Neural progenitor cell (in vitro differentiated cells): ENCODE measurements at regions not wholly inside any gene's neighbourhood (a gene's known extent, or its start where the extent isn't known, plus 50 kb on each side); places are given as distances from the start of the nearest gene placed in this dataset.

Experiments used
- DNase-seq: peaks from one replicate; pipeline ENCODE4 v3.0.0-alpha.2; 2016; ENCODE audit warnings: low spot score
- H2AFZ ChIP-seq: fragments of 200-600 bp; sonication (generic); replicated peaks from 2 replicates; pipeline ENCODE4 v1.6.1; 2016; ENCODE audit warnings: antibody characterized with exemption
- H3F3A ChIP-seq: fragments of 200-600 bp; sonication (generic); 2 replicates; pipeline ENCODE4 v1.6.1; 2016; ENCODE audit warnings: antibody characterized with exemption, low read depth
- H3K27ac ChIP-seq: fragments of 200-600 bp; sonication (generic); 2 replicates; pipeline ENCODE4 v1.5.1; 2016; ENCODE audit warnings: mild to moderate bottlenecking
- H3K27me3 ChIP-seq: fragments of 200-600 bp; sonication (generic); 2 replicates; pipeline ENCODE4 v1.6.1; 2016; ENCODE audit warnings: mild to moderate bottlenecking, moderate library complexity
- H3K36me3 ChIP-seq: fragments of 200-600 bp; sonication (generic); 2 replicates; pipeline ENCODE4 v1.5.1; 2016
- H3K4me1 ChIP-seq: fragments of 200-600 bp; sonication (generic); 2 replicates; pipeline ENCODE4 v1.6.1; 2016; ENCODE audit warnings: mixed run types
- H3K4me2 ChIP-seq: fragments of 200-600 bp; sonication (generic); 2 replicates; pipeline ENCODE4 v1.6.1; 2016
- H3K4me3 ChIP-seq: fragments of 200-600 bp; sonication (generic); 2 replicates; pipeline ENCODE4 v1.5.1; 2016
- H3K79me2 ChIP-seq: fragments of 200-600 bp; sonication (generic); 2 replicates; pipeline ENCODE4 v1.6.1; 2016; ENCODE audit warnings: low read depth
- H3K9ac ChIP-seq: fragments of 200-600 bp; sonication (generic); 2 replicates; pipeline ENCODE4 v1.6.1; 2016
- H3K9me3 ChIP-seq: fragments of 200-600 bp; sonication (generic); 2 replicates; pipeline ENCODE4 v1.5.1; 2016; ENCODE audit warnings: low read depth
- H4K20me1 ChIP-seq: fragments of 200-600 bp; sonication (generic); 2 replicates; pipeline ENCODE4 v1.6.1; 2016; ENCODE audit warnings: low read depth
- H3K27ac Mint-ChIP-seq: 3 replicates; pipeline ENCODE4 v1.8.0; 2021; ENCODE audit warnings: mixed read lengths
- H3K27me3 Mint-ChIP-seq: 2 replicates; pipeline ENCODE4 v1.8.0; 2022; ENCODE audit warnings: low read depth, mild to moderate bottlenecking, inconsistent platforms, moderate library complexity, mixed read lengths; ENCODE audit not compliant: insufficient read depth
- H3K36me3 Mint-ChIP-seq: 3 replicates; pipeline ENCODE4 v1.8.0; 2021; ENCODE audit warnings: mixed read lengths
- H3K4me1 Mint-ChIP-seq: 3 replicates; pipeline ENCODE4 v1.8.0; 2021; ENCODE audit warnings: mixed read lengths
- H3K4me3 Mint-ChIP-seq: 3 replicates; pipeline ENCODE4 v1.8.0; 2021; ENCODE audit warnings: mild to moderate bottlenecking, moderate library complexity, mixed read lengths
- H3K9me3 Mint-ChIP-seq: 3 replicates; pipeline ENCODE4 v1.8.0; 2020; ENCODE audit warnings: mixed read lengths
- CTCF ChIP-seq: fragments of 200-600 bp; sonication (generic); IDR thresholded peaks from 2 replicates; pipeline ENCODE4 v1.5.1; 2017; ENCODE audit warnings: antibody characterized with exemption, mild to moderate bottlenecking
- EZH2 ChIP-seq: fragments of 200-600 bp; sonication (generic); IDR thresholded peaks from 2 replicates; pipeline ENCODE4 v1.6.1; 2017; ENCODE audit warnings: antibody characterized with exemption, mild to moderate bottlenecking, moderate library complexity
- EZH2phosphoT487 ChIP-seq: fragments of 200-600 bp; sonication (generic); IDR thresholded peaks from 2 replicates; pipeline ENCODE4 v1.6.1; 2017; ENCODE audit warnings: antibody characterized with exemption

GRCh38 chr21:24200052-24200451, 1407.2 kb downstream of the MRPL39 start:
- DNase-seq = no peak
- no peaks in the 10 kb centered on the region for H3K27me3 Mint-ChIP-seq
- no peak for TF ChIP-seq EZH2phosphoT487
- no peak for TF ChIP-seq EZH2
- TF ChIP-seq CTCF = no peak

GRCh38 chr21:24197923-24198322, 1409.4 kb downstream of the MRPL39 start:
- H3K4me2 ChIP-seq = no peak overlapping the region
- H3K79me2 ChIP-seq = no peaks in the 10 kb centered on the region
- H3K27ac ChIP-seq = no peak overlapping the region
- TF ChIP-seq CTCF (no peak), EZH2 (no peak), EZH2phosphoT487 (no peak)
- no peaks in the 10 kb centered on the region for H3K9me3 Mint-ChIP-seq
- H3K36me3 ChIP-seq = no peaks in the 10 kb centered on the region
- H3K27me3 ChIP-seq = no peaks in the 10 kb centered on the region
- no peaks in the 10 kb centered on the region for H4K20me1 ChIP-seq
- no peak overlapping the region for H2AFZ ChIP-seq
- peaks cover 30% of the 10 kb centered on the region for H3K9me3 ChIP-seq
- no peak for DNase-seq
- H3K27ac Mint-ChIP-seq = no peak overlapping the region
- no peak overlapping the region for H3K4me3 Mint-ChIP-seq
- H3K4me1 Mint-ChIP-seq = no peaks in the 10 kb centered on the region
- H3K36me3 Mint-ChIP-seq = no peaks in the 10 kb centered on the region
- no peaks in the 10 kb centered on the region for H3F3A ChIP-seq
- H3K4me1 ChIP-seq = no peaks in the 10 kb centered on the region
- H3K4me3 ChIP-seq = no peak overlapping the region
- H3K27me3 Mint-ChIP-seq = no peaks in the 10 kb centered on the region
- H3K9ac ChIP-seq = no peak overlapping the region

More at GRCh38 chr21:24200052-24200451, 1407.2 kb downstream of the MRPL39 start:
- H3K4me1 Mint-ChIP-seq = no peaks in the 10 kb centered on the region
- Histone ChIP-seq H3K27me3 (no peaks in the 10 kb centered on the region), H3K4me1 (no peaks in the 10 kb centered on the region), H3K9me3 (peaks cover 32% of the 10 kb centered on the region), H3K36me3 (no peaks in the 10 kb centered on the region), H3K27ac (no peak overlapping the region), H2AFZ (no peak overlapping the region), H3F3A (no peaks in the 10 kb centered on the region), H3K4me2 (no peak overlapping the region), H3K4me3 (no peak overlapping the region), H3K79me2 (no peaks in the 10 kb centered on the region), H3K9ac (no peak overlapping the region), H4K20me1 (no peaks in the 10 kb centered on the region)
- H3K4me3 Mint-ChIP-seq = no peak overlapping the region
- no peaks in the 10 kb centered on the region for H3K9me3 Mint-ChIP-seq
- no peak overlapping the region for H3K27ac Mint-ChIP-seq
- no peaks in the 10 kb centered on the region for H3K36me3 Mint-ChIP-seq

GRCh38 chr21:24197132-24197643, 1410.1 kb downstream of the MRPL39 start:
- no peak overlapping the region for H3K27ac ChIP-seq
- Mint-ChIP-seq H3K36me3 (no peaks in the 10 kb centered on the region), H3K4me1 (no peaks in the 10 kb centered on the region)

More at GRCh38 chr21:24197132-24197643, 1410.1 kb downstream of the MRPL39 start:
- H3K4me1 ChIP-seq = no peaks in the 10 kb centered on the region
- H3K4me3 ChIP-seq = no peak overlapping the region
- H3K4me2 ChIP-seq = no peak overlapping the region
- no peaks in the 10 kb centered on the region for H4K20me1 ChIP-seq
- no peaks in the 10 kb centered on the region for H3K79me2 ChIP-seq
- Mint-ChIP-seq H3K27me3 (no peaks in the 10 kb centered on the region), H3K27ac (no peak overlapping the region), H3K9me3 (no peaks in the 10 kb centered on the region), H3K4me3 (no peak overlapping the region)
- no peaks in the 10 kb centered on the region for H3K27me3 ChIP-seq
- H3F3A ChIP-seq = no peaks in the 10 kb centered on the region
- H3K9ac ChIP-seq = no peak overlapping the region
- H2AFZ ChIP-seq = no peak overlapping the region
- H3K9me3 ChIP-seq = peaks cover 27% of the 10 kb centered on the region
- no peak for TF ChIP-seq CTCF
- no peak for TF ChIP-seq EZH2
- TF ChIP-seq EZH2phosphoT487 = no peak
- DNase-seq = no peak
- H3K36me3 ChIP-seq = no peaks in the 10 kb centered on the region
